ENCODE measurements at regions not wholly inside any gene's neighbourhood (a gene's known extent, or its start where the extent isn't known, plus 50 kb on each side); places are given as distances from the start of the nearest gene placed in this dataset.
A peak's percentile ranks its signal among the peaks of the same experiment; 100 is the strongest.

- no peak for DNase-seq
Measured at GRCh38 chr4:38347251-38347650, 316.7 kb upstream of the KLF3 start.

- DNase-seq: no peak
Measured at GRCh38 chr4:38354421-38354820, 309.6 kb upstream of the KLF3 start.

GRCh38 chr4:38354872-38355271 is 309.1 kb upstream of the KLF3 start:
- DNase-seq: no peak

GRCh38 chr4:38356686-38357085 is 307.3 kb upstream of the KLF3 start:
- DNase-seq: no peak

GRCh38 chr4:38357546-38357945 is 306.5 kb upstream of the KLF3 start:
- DNase-seq: no peak

GRCh38 chr4:38359113-38359512 is 304.9 kb upstream of the KLF3 start:
- DNase-seq: peak; percentile 66

- DNase-seq: no peak
Measured at GRCh38 chr4:38360201-38360600, 303.8 kb upstream of the KLF3 start.

- no peak for DNase-seq
Measured at GRCh38 chr4:38364383-38364963, 299.5 kb upstream of the KLF3 start.

GRCh38 chr4:38365261-38365660 is 298.7 kb upstream of the KLF3 start:
- no peak for DNase-seq

GRCh38 chr4:38365748-38366310 is 298.2 kb upstream of the KLF3 start:
- no peak for DNase-seq

GRCh38 chr4:38366456-38366855 is 297.5 kb upstream of the KLF3 start:
- DNase-seq: no peak

GRCh38 chr4:38366997-38367396 is 297.0 kb upstream of the KLF3 start:
- no peak for DNase-seq

- DNase-seq: no peak
Measured at GRCh38 chr4:38367642-38368174, 296.3 kb upstream of the KLF3 start.

- no peak for DNase-seq
Measured at GRCh38 chr4:38368613-38369012, 295.4 kb upstream of the KLF3 start.

GRCh38 chr4:38371391-38371851 is 292.6 kb upstream of the KLF3 start:
- no peak for DNase-seq

GRCh38 chr4:38373375-38373774 is 290.6 kb upstream of the KLF3 start:
- peak; percentile 7 for DNase-seq

- DNase-seq: no peak
Measured at GRCh38 chr4:38377195-38377594, 286.8 kb upstream of the KLF3 start.

- no peak for DNase-seq
Measured at GRCh38 chr4:38378478-38378877, 285.5 kb upstream of the KLF3 start.

GRCh38 chr4:38381788-38382187 is 282.2 kb upstream of the KLF3 start:
- no peak for DNase-seq

- DNase-seq: no peak
Measured at GRCh38 chr4:38382520-38382919, 281.5 kb upstream of the KLF3 start.

- no peak for DNase-seq
Measured at GRCh38 chr4:38383646-38384121, 280.3 kb upstream of the KLF3 start.

GRCh38 chr4:38385093-38386004 is 278.6 kb upstream of the KLF3 start:
- no peak for DNase-seq

GRCh38 chr4:38386005-38386551 is 277.9 kb upstream of the KLF3 start:
- DNase-seq: no peak
